ENCODE measurements at regions not wholly inside any gene's neighbourhood (a gene's known extent, or its start where the extent isn't known, plus 50 kb on each side); places are given as distances from the start of the nearest gene placed in this dataset.
A peak's percentile ranks its signal among the peaks of the same experiment; 100 is the strongest.
"Not testable (repeated sequence)": the region's sequence is repeated elsewhere in the genome, so short reads cannot be mapped to it uniquely, and the experiment has no call there.

DNA sequence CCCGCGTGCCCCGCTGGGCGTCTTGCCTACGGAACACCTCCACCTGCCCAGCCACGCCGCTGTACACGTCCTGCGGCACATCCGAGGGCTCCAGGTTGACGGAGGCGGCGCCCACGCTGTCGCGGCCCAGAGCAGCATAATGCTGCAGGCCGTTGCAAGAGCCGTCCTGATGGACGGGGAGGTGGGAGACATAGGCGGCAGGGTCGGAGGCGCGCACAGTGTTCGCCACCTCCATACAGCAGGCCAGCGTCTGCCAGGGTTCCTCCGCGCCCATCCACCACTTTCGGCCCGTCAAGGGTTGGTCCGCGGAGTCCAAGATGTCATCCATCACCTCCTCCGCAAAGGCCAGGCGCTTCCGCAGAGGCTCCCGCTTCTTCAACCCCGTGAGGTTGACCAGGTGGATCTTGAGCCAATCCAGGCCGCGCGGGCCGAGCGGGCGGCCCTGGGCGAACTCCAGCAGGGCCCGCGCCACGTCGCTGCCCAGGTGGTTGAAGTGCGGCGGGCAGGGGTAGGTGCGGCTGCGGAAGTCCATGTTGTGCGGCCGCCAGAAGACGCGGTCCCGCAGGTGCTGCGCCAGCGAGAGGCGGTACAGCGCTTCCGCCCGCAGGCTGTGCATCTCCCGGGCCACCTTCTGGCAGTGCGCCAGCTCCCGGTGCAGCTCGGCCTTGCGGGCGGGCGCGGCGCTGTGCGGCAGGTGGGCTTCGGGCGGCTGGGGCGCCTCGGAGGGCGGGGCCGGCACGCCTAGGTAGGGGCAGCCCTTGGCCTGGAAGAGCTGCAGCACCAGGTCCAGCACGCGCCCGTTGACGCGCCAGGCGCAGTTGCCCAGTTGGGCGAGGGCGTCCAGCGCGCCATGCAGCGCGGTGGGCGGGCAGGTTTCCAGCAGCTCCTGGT lies 72.9 kb upstream of the MED13 start:
- ATAC-seq (ENCODE audit: low read depth in 2 of 2); DNase-seq; H3K9me3 Mint-ChIP-seq; H3K4me1 Mint-ChIP-seq; H3K36me3 Mint-ChIP-seq; H3K4me3 Mint-ChIP-seq; H3K27ac Mint-ChIP-seq: not testable (repeated sequence)
- H3K27me3 Mint-ChIP-seq: peaks cover 25 to 69% (median 30%) of the 10 kb centered on the region in 3 donors

DNA sequence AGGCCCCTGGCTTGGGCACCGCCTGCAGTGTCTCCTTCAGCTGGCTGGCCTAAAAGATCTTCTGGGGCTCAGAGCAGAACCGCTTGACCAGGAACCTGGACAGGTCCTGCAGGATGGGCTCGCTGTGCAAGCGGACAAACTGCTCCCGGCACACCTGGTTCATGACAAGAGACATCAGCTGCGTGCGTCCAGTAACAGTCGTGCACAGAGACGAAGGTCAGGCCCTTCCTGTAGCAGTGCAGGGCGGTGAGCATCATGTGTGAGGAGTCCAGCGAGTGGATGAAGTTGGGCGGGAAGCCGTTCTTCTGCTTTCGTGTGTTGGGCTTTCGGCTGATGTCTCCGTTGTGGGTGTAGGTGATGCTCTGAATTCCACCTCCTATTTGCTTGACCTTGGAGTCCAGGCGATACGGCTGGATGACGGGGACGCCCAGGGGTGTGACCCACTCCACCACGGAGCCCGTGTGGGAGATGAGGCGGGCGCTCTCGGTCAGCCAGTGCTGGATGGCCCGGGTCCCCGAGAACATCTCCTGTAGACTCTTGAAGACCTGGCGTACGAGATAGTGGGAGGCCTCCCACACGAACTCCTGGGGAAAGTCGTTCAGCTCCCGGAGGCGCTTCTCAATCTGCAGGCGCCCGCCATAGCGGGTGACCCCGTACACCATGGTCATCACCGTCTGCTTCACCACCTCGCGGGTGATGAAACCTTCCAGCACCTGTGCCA lies 72.1 kb upstream of the MED13 start:
- Mint-ChIP-seq H3K27me3 (peaks cover 23 to 61% (median 25%) of the 10 kb centered on the region in 3 donors), H3K4me3 (peak overlapping the region in 4 of 8 donors; percentile 16 to 37 (median 32))
- not testable (repeated sequence) for DNase-seq; H3K36me3 Mint-ChIP-seq; H3K27ac Mint-ChIP-seq; H3K4me1 Mint-ChIP-seq; H3K9me3 Mint-ChIP-seq; ATAC-seq (ENCODE audit: low read depth in 2 of 2)

DNA sequence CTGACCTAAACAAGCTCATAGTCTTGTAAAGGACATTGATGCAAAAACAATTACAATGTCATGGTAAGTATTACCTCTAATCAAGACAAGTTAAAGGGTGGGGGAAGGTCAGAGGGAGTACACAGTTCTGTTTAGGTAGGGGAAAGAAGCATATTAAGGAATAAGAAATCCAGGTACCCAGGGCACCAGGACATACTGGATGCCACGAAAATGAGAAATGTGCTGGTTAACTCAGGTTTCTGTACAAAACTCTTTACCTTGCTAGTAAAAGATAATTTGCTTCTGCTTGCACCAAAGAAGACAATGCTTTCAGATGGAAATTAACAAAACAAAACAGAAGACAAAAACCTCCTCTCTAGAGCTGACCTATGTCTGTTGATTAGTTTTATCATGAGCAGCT lies 70.7 kb upstream of the MED13 start:
- H3K4me1 Mint-ChIP-seq: peaks cover 0 to 2% (median 0%) of the 10 kb centered on the region in 3 donors
- ATAC-seq (ENCODE audit: low read depth in 2 of 2) (no peak), DNase-seq (no peak)
- no peak overlapping the region for H3K4me3 Mint-ChIP-seq
- H3K27ac Mint-ChIP-seq: no peak overlapping the region
- peaks cover 0 to 6% of the 10 kb centered on the region in 2 donors for H3K36me3 Mint-ChIP-seq
- H3K27me3 Mint-ChIP-seq: peaks cover 19 to 51% (median 20%) of the 10 kb centered on the region in 3 donors
- peaks cover 0 to 3% (median 0%) of the 10 kb centered on the region in 7 donors for H3K9me3 Mint-ChIP-seq

DNA sequence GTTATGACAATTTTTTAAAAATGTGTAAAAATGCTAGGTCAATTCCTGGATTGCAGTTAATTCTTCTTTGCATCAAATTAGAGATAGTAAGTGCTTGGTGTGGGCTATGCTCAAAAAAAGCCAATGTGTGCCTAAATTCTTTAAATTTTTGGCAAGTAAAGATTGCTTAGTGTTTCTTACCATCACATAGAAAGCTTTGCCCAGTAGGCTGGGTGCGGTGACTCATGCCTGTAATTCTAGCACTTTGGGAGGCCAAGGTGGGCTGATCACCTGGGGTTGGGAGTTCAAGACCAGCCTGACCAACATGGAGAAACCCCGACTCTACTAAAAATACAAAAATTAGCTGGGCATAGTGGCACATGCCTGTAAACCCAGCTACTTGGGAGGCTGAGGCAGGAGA lies 70.0 kb upstream of the MED13 start:
- ATAC-seq (ENCODE audit: low read depth in 2 of 2); DNase-seq; H3K9me3 Mint-ChIP-seq; H3K4me1 Mint-ChIP-seq; H3K36me3 Mint-ChIP-seq; H3K27ac Mint-ChIP-seq; H3K4me3 Mint-ChIP-seq: not testable (repeated sequence)
- H3K27me3 Mint-ChIP-seq: peaks cover 13 to 44% (median 15%) of the 10 kb centered on the region in 3 donors

DNA sequence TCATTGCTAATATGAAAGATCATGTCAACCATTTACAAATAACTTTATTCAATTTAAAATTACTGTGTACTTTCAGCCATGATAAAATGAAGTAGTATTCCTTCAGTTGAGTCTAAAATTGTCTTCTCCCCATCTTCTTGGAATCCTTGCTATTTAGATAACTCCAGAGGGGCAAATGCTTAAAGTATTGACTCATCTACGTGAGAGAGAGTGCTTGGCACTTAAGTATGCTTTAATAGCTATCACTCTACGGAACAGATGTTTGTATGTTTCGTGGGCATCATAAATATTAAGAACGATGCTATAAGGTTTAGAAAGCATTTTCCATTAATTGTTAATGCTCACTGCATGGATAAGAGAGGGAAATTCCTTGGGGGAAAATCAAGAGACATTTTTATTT lies 69.3 kb upstream of the MED13 start:
- Mint-ChIP-seq H3K4me1 (no peaks in the 10 kb centered on the region), H3K27ac (no peak overlapping the region), H3K27me3 (peaks cover 13 to 39% (median 15%) of the 10 kb centered on the region in 3 donors)

DNA sequence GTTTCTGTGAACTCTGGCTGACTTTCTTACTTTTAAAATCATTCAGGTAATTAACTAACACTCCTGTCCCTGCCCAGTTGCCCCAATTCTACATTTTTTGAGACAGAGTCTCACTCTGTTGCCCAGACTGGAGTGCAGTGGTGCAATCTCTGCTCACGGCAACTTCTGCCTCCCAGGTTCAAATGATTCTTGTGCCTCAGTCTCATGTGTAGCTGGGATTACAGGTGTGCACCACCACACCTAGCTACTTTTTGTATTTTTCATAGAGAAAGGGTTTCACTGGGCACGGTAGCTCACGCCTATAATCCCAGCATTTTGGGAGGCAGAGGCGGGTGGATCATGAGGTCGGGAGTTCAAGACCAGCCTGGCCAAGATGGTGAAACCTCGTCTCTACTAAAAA lies 66.2 kb upstream of the MED13 start:
- H3K36me3 Mint-ChIP-seq; H3K9me3 Mint-ChIP-seq; H3K27ac Mint-ChIP-seq; H3K4me1 Mint-ChIP-seq; DNase-seq; ATAC-seq (ENCODE audit: low read depth in 2 of 2); H3K4me3 Mint-ChIP-seq: not testable (repeated sequence)
- peaks cover 6 to 25% (median 22%) of the 10 kb centered on the region in 3 donors for H3K27me3 Mint-ChIP-seq

More for the DNA sequence above, 69.3 kb upstream of the MED13 start:
- ATAC-seq (ENCODE audit: low read depth in 2 of 2): no peak
- no peak overlapping the region for H3K4me3 Mint-ChIP-seq
- DNase-seq: no peak
- no peaks in the 10 kb centered on the region for H3K36me3 Mint-ChIP-seq
- no peaks in the 10 kb centered on the region for H3K9me3 Mint-ChIP-seq

DNA sequence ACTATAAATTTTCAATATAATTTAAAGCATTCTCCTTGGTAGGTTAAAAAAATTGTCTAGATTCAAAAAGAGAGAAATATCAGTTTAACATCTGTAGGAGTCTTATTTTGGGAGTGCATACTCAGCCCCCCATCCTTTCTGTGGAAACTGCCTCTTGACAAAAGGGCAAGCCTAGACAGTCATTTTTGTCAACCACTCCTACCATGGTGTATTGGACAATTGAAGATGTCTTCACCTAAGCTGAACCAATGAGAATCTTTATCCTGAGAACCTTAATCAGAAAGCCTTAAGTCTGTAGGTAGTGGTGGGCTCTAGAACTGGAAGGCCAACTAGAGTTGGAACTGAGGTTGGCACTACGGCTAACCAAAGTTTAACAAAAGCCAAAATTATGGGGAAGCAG lies 65.7 kb upstream of the MED13 start:
- ATAC-seq (ENCODE audit: low read depth in 2 of 2): no peak
- Mint-ChIP-seq H3K27ac (no peak overlapping the region), H3K27me3 (peaks cover 9 to 23% (median 22%) of the 10 kb centered on the region in 3 donors), H3K4me3 (no peak overlapping the region), H3K36me3 (no peaks in the 10 kb centered on the region), H3K4me1 (no peaks in the 10 kb centered on the region), H3K9me3 (no peaks in the 10 kb centered on the region)
- DNase-seq: no peak

DNA sequence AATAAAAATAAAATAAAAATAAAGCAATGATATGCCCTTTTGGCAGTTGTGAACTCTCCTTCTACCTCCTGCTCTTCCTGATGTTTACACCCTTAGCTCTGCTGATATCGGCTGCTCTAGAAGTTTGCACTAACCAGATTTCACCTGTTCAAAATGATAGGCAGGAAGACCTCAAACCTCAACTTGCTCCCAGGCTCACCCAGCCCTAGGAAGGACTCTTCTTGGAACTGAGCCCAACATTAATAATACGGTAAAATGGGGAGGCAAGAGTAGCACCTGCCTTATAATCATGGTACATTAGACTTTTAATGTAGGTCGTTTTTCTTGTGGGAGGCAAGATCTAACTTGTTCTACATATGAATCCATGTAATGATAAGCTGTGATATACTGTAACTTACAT lies 61.2 kb upstream of the MED13 start:
- peaks cover 0 to 4% (median 0%) of the 10 kb centered on the region in 7 donors for H3K9me3 Mint-ChIP-seq
- H3K27ac Mint-ChIP-seq: no peak overlapping the region
- no peak for DNase-seq

DNA sequence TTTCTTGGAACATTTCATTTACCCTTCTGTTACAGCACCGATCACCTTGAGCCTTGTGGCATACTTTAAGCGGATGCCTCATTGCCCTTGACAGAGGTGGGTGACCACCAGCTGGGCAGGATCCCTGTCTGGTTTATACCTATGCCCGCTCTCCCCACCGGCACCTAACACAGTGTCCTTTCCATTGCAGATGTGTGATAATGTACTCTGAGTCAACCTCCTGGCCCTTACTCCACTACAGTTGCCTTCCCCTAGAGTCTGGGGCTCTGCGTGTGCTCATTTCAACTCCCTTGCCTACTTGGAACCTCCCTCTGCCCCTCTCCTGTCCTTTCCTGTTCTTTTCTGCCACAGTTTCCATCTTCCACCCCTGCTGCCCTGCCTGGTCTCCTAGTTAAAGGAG lies 60.2 kb upstream of the MED13 start:
- Mint-ChIP-seq H3K36me3 (no peaks in the 10 kb centered on the region), H3K27ac (no peak overlapping the region), H3K27me3 (peaks cover 24 to 38% (median 36%) of the 10 kb centered on the region in 3 donors), H3K4me3 (no peak overlapping the region), H3K9me3 (peaks cover 0 to 4% (median 0%) of the 10 kb centered on the region in 7 donors), H3K4me1 (no peaks in the 10 kb centered on the region)
- no peak for DNase-seq
- ATAC-seq (ENCODE audit: low read depth in 2 of 2): no peak

More for the DNA sequence above, 61.2 kb upstream of the MED13 start:
- Mint-ChIP-seq H3K4me1 (no peaks in the 10 kb centered on the region), H3K4me3 (peak overlapping the region in 1 of 8 donors; percentile 48), H3K36me3 (no peaks in the 10 kb centered on the region), H3K27me3 (peaks cover 22 to 36% (median 33%) of the 10 kb centered on the region in 3 donors)
- no peak for ATAC-seq (ENCODE audit: low read depth in 2 of 2)

DNA sequence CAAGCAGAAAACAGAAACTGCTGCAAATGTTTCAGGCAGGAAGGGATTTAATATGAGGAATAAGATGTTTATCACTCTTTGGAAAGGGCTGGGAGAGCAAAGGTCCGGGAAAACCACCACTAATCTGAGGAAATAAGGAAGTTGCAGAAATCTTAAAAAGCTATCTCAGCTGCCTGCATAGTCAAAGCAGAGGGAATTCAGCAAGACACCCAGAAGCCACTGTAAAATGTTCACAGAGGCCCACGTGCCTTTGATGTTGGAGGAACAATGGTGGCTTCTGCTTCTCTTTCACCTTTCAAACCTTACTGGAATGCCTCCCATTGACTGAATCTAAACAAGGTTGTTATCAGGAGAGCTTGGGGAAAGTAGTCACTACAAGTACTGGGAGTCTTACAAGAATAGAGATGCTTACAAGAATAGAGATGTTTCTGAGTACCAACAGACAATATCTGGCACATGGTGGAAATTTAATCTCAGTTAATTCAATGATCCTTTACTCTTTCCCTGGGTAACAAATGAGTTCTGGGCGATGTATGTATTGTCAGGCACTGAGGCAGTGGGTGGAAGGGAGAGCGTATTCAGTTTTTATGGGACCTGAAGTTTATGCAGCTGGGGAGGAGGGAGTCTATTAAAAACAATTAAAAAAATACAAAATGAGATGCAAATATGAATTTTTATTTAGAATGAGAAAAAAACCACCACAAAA lies 56.1 kb upstream of the MED13 start:
- no peak for ATAC-seq (ENCODE audit: low read depth in 2 of 2)
- peak overlapping the region in 2 of 6 donors; percentile 41 to 90 for H3K27ac Mint-ChIP-seq
- H3K4me3 Mint-ChIP-seq: no peak overlapping the region

DNA sequence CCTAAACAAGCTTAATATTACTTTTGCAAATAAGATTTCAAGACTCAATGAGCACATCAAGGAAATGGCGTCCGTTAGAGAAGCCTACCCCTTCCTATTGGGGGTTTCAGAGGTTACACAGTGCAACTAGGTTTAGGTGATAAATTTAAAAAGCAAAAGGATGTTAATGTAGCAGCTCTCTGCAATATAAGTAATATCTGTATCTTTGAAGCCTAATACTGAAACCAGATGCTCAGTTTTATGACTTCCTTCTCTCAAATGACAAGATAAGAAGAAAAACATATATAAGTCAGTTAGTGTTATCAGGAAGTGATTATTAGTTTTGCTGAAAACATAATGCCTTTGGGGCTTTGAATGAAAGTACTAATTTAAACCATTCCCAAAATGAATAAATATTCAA lies 54.3 kb upstream of the MED13 start:
- Mint-ChIP-seq H3K4me3 (no peak overlapping the region), H3K36me3 (no peaks in the 10 kb centered on the region), H3K27ac (no peak overlapping the region), H3K4me1 (peaks cover 0 to 3% (median 0%) of the 10 kb centered on the region in 3 donors), H3K9me3 (peaks cover 0 to 4% (median 0%) of the 10 kb centered on the region in 7 donors), H3K27me3 (peaks cover 4 to 15% (median 12%) of the 10 kb centered on the region in 3 donors)
- DNase-seq (no peak), ATAC-seq (ENCODE audit: low read depth in 2 of 2) (no peak)

More for the DNA sequence above, 56.1 kb upstream of the MED13 start:
- Mint-ChIP-seq H3K27me3 (peaks cover 11 to 32% (median 26%) of the 10 kb centered on the region in 3 donors), H3K9me3 (peaks cover 0 to 4% (median 0%) of the 10 kb centered on the region in 7 donors), H3K36me3 (no peaks in the 10 kb centered on the region), H3K4me1 (peaks cover 0 to 3% (median 0%) of the 10 kb centered on the region in 3 donors)
- no peak for DNase-seq

Measured in naive B cell (primary cell).